ENCODE measurements at regions not wholly inside any gene's neighbourhood (a gene's known extent, or its start where the extent isn't known, plus 50 kb on each side); places are given as distances from the start of the nearest gene placed in this dataset.

DNA sequence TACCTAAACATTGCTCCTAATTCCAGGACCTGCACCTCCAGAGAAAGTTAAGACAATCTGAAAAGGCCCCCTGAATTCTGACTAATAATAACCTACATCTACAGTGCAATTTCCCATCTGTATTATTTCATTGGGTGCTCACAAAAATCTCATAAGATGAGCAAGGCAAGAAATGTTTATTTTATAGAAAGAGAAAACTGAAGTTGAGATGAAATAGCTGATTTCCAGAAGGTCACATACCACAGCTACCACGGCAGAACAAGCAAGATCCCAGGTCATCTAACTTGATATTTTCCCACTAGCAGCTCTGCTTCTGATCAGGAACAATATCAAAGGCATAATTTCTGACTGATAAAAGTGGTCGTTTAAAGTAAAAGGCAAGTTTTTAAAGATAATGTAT is 105.8 kb upstream of the COL5A2 start:
- TF ChIP-seq CTCF (IDR thresholded peaks at IDR 0.05) = no peak
- no peak for TF ChIP-seq ZFX (IDR thresholded peaks at IDR 0.05; ENCODE audit: borderline replicate concordance)

All from 22Rv1 (cell line).